ENCODE measurements at regions not wholly inside any gene's neighbourhood (a gene's known extent, or its start where the extent isn't known, plus 50 kb on each side); places are given as distances from the start of the nearest gene placed in this dataset.

- no peak for DNase-seq
Measured at GRCh38 chr2:173791502-173791901, 173.7 kb downstream of the SP3 start.

DNA sequence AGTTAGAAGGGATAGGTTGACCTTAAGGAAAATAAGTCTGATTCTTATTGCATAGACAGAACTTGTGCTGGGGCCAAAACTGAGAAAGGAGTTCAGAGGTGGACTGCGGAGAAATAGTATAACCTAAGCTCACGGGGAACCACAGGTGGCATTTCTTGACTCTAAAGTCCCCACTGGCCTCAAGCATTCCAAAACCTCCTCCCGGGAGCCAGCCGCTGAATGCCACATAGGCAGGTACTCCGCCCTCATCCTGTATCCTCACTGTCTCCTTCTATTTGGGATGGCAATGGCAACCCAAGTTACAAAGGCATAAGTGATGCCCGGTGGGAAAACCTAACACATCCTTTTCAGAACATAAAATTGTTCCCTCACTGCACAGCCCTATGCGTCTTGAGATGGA lies 173.0 kb downstream of the SP3 start:
- no peak for DNase-seq

DNA sequence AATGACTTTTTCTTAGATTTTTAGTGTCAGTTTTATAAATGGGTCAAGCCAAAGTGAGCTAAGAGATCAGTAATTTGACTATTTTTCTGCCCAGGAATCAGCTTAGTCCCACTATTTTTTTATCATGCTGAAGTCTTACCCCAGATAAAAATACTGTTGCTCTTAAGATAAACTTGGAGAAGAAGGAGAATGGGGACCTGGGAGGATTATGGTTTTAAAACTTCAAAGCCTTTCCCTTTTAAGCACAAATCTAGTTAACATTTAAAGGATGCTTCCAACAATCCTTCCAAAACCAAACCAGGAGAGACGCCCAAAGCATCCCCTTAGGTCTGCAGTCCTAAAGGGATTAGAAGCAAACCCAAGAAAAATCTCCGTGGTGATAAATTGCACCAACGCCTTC lies 172.4 kb downstream of the SP3 start:
- DNase-seq, result no peak

DNA sequence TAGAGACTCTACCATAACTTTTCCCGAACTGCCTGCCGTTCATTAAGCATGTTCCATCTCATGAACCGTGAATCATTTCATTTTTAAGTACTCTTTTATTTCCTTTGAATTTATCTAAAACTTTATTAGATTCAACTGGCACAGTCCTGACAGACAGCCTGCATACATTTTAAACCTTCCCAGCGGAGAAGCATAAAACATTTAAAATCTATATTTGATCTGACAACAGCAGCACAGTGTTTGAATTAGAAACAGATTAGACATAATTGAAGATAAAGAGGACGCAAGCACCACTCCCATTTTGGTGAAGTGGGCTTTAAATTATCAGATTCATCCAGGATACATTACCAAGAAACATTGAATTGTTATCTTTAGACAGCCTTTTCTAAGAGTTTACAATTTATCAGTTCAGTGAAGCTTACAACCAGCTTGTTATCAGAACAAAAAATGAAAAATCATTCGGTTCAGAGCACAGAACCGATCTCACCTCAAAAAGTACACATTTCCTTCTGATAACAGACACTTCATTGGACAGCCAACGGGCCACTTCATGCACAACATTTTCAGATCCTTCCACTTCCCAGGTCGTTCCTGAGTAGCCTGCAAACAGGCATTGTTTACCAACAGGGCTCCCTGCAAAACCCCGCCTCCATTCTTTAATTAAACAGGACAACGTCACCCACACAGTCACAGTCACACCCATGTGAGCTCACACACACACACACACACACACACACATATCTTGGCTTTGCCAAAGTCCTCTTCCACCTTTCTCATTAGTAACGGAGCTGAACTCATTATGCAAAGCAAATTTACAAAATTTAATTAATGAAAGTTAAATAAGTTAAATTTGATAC lies 171.2 kb downstream of the SP3 start:
- DNase-seq, result no peak

DNA sequence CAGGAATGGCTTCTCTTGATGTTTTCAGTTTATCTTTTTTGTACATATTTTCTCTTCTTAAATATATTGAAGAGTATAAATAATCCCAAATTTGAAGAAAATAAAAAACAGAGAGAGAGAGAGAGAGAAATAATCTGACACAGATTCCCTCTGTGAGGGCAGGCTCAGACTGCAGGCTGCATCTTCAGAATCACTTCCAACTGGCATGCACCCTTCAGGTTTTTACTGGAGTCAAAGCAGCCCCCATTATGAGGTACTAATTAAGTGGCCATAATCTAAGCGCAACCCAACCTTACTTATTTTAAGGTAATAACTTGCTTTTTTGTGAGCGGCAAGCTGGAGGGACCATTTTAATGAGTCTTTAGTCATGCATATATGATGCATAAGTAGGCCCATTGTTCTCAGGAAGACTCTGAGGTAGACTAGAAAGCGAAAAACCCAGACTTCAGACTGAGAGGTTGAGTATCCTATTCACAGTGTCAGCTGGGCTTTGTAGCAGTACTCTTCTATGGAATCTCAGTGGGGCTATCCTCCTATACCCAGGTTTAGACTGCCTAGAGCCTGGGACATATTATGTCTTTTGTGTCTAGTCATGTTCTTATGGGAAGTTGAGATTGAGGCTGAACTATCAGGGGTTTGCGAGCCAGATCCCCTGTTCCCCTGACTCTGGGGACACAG lies 167.4 kb downstream of the SP3 start:
- DNase-seq, result no peak

- no peak for DNase-seq
Measured at GRCh38 chr2:173802518-173802917, 162.7 kb downstream of the SP3 start.

- no peak for DNase-seq
Measured at GRCh38 chr2:173803449-173803848, 161.7 kb downstream of the SP3 start.

GRCh38 chr2:173806761-173807160 lies 158.4 kb downstream of the SP3 start:
- no peak for DNase-seq

- DNase-seq, result no peak
Measured at GRCh38 chr2:173808718-173809117, 156.5 kb downstream of the SP3 start.

- no peak for DNase-seq
Measured at GRCh38 chr2:173812321-173812720, 152.9 kb downstream of the SP3 start.

DNA sequence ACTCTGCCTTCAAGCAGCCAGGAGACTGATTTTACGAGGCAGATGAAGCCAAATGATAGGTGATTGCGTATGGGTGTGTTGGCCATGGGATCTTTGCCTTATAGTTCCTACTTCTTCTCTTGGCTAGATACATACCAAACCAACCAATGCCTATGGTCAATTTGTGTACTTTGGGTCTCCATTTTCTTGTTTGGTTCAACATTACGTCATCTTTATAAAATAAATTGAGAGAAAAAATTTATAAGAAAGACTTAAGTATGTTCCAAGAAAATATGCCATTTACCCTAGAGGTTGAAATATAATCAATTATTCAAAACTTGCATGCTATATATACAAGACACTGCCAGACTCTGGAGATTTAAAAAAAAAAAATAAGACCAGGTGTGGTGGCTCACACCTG lies 150.9 kb downstream of the SP3 start:
- no peak for DNase-seq

- no peak for DNase-seq
Measured at GRCh38 chr2:173815772-173816171, 149.4 kb downstream of the SP3 start.

- DNase-seq, result no peak
Measured at GRCh38 chr2:173817582-173817981, 147.6 kb downstream of the SP3 start.

- no peak for DNase-seq
Measured at GRCh38 chr2:173818285-173818684, 146.9 kb downstream of the SP3 start.

DNA sequence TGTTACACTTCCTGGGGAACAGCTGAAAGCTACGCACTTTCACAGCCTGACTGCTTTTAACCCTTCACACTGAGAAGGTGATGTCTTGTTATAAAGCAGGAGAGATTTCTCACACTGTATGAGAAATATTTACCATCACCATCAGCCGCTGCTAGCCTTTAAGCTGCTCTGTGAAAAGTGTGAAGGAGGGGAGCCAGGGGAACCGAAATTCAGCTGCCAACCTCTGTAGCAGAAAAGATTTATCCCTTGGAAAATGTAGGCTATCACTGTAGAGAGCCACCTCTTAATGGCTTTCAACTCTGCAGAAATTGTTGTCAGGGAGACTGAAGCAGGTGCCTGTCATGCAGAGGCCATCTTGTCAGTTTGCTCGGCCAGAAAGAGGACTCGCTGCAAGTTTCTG lies 145.3 kb downstream of the SP3 start:
- DNase-seq, result no peak

DNA sequence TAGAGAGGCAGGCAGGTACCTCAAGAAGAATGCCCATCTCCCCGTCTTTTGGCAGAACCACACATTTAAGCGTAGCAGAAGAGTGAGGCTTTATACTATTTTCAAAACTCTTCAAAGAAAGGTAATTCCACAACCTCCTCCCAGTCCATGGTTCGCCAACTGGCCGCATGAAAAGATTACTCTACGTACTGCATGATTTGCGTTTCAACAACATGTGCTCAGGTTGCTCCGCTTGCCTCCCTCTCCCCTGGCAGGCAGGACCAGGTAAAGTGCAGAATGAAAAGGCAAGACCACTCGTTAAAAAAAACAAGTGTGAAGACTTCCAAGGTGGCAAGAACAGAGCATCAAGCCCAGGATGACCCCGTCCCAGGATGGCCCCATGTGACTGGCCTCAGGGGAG lies 143.7 kb downstream of the SP3 start:
- no peak for DNase-seq

- DNase-seq, result no peak
Measured at GRCh38 chr2:173822889-173823542, 142.2 kb downstream of the SP3 start.

GRCh38 chr2:173823543-173823939 lies 141.6 kb downstream of the SP3 start:
- DNase-seq, result no peak

DNA sequence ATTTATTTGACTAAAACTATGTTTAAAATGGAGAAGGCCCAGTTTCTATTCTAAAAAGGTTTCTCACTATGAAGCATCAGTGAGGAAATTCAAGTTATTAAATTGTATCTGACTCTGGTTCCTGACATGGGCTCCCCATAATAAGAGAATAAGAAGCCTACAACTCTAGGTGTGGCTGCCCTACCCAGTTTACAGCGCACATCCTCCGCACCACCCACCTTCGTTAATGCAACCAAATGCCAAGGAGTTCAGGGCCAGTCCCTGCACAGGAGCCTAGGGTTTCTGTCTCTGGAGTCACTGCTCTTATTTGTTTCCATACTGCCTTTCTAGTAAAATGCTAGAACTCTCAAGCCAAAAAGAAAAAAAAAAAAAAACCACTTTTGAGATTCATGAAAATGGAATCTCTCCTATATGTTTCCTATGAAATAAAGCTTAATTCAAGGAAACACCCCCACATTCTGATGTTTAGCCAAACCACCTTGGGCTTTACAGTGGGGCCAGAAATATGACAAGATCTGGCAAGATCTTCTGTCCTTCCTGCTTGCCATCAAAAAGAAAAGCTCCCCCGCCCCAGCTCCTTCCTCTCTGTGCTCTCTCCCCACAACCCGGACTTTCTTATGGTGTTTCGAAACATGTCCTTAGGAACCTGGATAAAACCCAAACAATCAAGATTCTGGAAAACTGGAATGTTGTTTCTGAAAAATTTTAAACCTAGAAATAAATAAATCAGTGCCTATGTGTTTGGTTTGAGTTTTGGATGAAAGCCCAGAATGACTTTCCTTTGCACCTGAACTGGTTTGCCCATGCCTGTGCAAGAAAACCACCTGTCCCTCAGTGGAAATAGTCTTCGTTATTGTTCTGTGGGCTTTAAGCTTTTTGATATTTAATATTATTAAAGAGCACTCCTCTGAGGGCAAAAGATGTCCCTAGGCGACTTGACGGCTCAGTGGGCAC lies 136.7 kb downstream of the SP3 start:
- DNase-seq, result no peak

GRCh38 chr2:173829727-173830126 lies 135.4 kb downstream of the SP3 start:
- DNase-seq, result no peak

GRCh38 chr2:173830170-173830569 lies 135.0 kb downstream of the SP3 start:
- DNase-seq, result no peak

DNA sequence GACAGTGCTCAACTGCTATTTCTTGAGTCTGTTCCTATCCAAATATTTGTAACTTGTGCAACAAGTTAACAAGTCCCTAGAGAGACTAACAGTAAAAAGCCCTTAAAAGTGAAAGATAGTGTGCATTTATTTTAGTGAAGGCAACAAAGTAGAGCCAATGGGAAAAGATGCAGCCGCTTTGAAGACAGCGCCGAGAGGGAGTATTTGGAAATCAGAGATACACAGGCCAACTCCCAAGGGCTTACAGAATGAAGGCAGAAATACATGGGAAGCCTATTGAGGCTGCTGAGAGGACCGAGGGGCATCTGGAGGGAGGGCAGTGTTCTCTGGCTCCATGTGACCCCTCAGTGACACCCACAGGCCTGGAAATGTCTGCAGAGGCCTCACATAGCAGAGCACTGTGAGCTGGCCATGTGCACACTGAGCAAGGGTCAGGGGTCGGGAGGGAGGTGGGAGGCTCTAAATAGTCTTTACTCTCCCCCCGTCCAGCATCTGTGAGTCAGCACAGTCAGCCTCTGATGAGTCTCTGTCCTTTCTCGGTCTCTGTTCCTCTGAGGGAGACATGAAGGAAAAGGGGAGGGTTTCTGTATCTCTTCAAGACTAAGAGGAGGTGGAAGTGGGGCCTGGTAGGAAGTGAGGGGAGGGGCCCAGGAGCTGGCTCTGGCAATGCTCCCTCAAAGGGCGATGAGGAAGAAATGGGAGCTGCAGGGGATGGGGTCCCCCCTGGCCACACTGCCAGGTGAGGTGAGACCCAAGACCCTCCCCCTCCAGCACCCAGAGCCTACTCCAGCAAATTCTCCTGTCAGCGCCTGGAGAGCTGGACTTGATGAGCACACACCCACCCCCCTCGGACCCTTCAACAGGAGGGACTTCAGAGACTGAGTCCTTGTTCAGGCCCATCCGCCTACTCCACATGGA lies 133.6 kb downstream of the SP3 start:
- DNase-seq, result no peak
